ENCODE measurements at regions not wholly inside any gene's neighbourhood (a gene's known extent, or its start where the extent isn't known, plus 50 kb on each side); places are given as distances from the start of the nearest gene placed in this dataset.

GRCh38 chr2:52629531-52629930 is 1138.1 kb upstream of the CHAC2 start:
- TF ChIP-seq CTCF (IDR thresholded peaks at IDR 0.05) (no peak), POLR2A (IDR thresholded peaks at IDR 0.05) (no peak), POLR2AphosphoS5 (IDR thresholded peaks at IDR 0.05) (no peak), EP300 (IDR thresholded peaks at IDR 0.05; ENCODE audit: low read depth) (no peak)

Measured in transverse colon (tissue), 4 donors.